HCT116 (cell line): ENCODE measurements at regions not wholly inside any gene's neighbourhood (a gene's known extent, or its start where the extent isn't known, plus 50 kb on each side); places are given as distances from the start of the nearest gene placed in this dataset.

Experiments used
- ATAC-seq: fragments of 200-7000 bp; cut with Tn5 transposase; 2 replicates; pipeline ENCODE4 v1.9.1; 2020; ENCODE audit warnings: mild to moderate bottlenecking, moderate library complexity
- BruUV-seq: library from RNA; stranded (reverse); fragments of 400-500 nt; replicated peaks from 2 replicates; lab custom pipeline; 2021; lab: Mats Ljungman, UMichigan
- CTCF ChIA-PET: fragments of 300-600 bp; sonication (Branson Sonifier 250); formaldehyde crosslinking; loops from one replicate; lab custom pipeline; 2021; ENCODE audit warnings: antibody characterized with exemption; lab: Charles Lee
- POLR2A ChIA-PET: fragments of 300-600, 350-600 bp; sonication (Branson Sonifier 250); formaldehyde crosslinking; loops from one replicate; lab custom pipeline; 2021; ENCODE audit warnings: antibody characterized with exemption; lab: Charles Lee
- RAD21 ChIA-PET, 2 experiments: fragments of 300-600 bp; sonication (Branson Sonifier 250); formaldehyde crosslinking; loops; one replicate each; lab custom pipeline; 2023; ENCODE audit warnings: low total read pairs in 2 of 2; ENCODE audit not compliant: uncharacterized antibody in 2 of 2, unreplicated experiment in 2 of 2, low non-redundant PET in 1 of 2; lab: Charles Lee
- DNase-seq: peaks from one replicate; pipeline ENCODE4 v3.0.0-alpha.2; 2010; ENCODE audit warnings: low read depth, low spot score
- H2AFZ ChIP-seq: fragments of 200-600 bp; shearing (Covaris generic), sonication (generic); 2 replicates; pipeline ENCODE4 v1.6.1; 2017; ENCODE audit warnings: low read depth, mixed run types, mixed read lengths, antibody characterized with exemption, low read length; ENCODE audit not compliant: poor library complexity, severe bottlenecking
- H3K27ac ChIP-seq: 2 replicates; pipeline ENCODE4 v1.5.1; 2012; ENCODE audit warnings: low read depth, low read length
- H3K27me3 ChIP-seq: fragments of 200-600 bp; sonication (generic); 2 replicates; pipeline ENCODE4 v1.6.1; 2016; ENCODE audit warnings: mixed run types, low read length, mixed read lengths; ENCODE audit not compliant: insufficient read depth
- H3K36me3 ChIP-seq, 2 experiments: fragments of 200-500 bp in 1 of 2; fragments of 200-600 bp in 1 of 2; sonication (Bioruptor generic) in 1 of 2; sonication (generic) in 1 of 2; 2 replicates each; pipeline versions ENCODE4 v1.5.1 to v1.6.1; 2014 to 2016; ENCODE audit warnings: low read length in 2 of 2, inconsistent platforms in 1 of 2, mixed read lengths in 1 of 2, mixed run types in 1 of 2; ENCODE audit not compliant: insufficient read depth in 2 of 2, control insufficient read depth in 1 of 2
- H3K4me1 ChIP-seq, 2 experiments: fragments of 200-600 bp in 1 of 2; sonication (generic) in 1 of 2; 2 replicates each; pipeline versions ENCODE4 v1.5.1 to v1.6.1; 2012 to 2017; ENCODE audit warnings: low read length in 2 of 2, inconsistent platforms in 1 of 2, mild to moderate bottlenecking in 1 of 2, mixed read lengths in 1 of 2, mixed run types in 1 of 2, moderate library complexity in 1 of 2; ENCODE audit not compliant: insufficient read depth in 2 of 2, control insufficient read depth in 1 of 2
- H3K4me2 ChIP-seq: fragments of 200-600 bp; sonication (generic); 2 replicates; pipeline ENCODE4 v1.6.1; 2017; ENCODE audit warnings: mixed run types, low read length, mixed read lengths
- H3K4me3 ChIP-seq, 2 experiments: fragments of 200-600 bp in 1 of 2; sonication (generic) in 1 of 2; replicated peaks in 1 of 2; 2 replicates each; pipeline ENCODE4 v1.5.1; 2011 to 2016; ENCODE audit warnings: low read length in 2 of 2, control low read depth in 1 of 2, low read depth in 1 of 2, mild to moderate bottlenecking in 1 of 2, mixed read lengths in 1 of 2, mixed run types in 1 of 2
- H3K79me2 ChIP-seq: fragments of 200-600 bp; sonication (generic); 2 replicates; pipeline ENCODE4 v1.6.1; 2017; ENCODE audit warnings: mild to moderate bottlenecking, mixed run types, low read length, moderate library complexity, mixed read lengths; ENCODE audit not compliant: insufficient read depth
- H3K9ac ChIP-seq: fragments of 200-600 bp; sonication (generic); 2 replicates; pipeline ENCODE4 v1.6.1; 2016; ENCODE audit warnings: low read length, mixed read lengths
- H3K9me2 ChIP-seq: fragments of 200-600 bp; sonication (generic), shearing (Covaris generic); 2 replicates; pipeline ENCODE4 v1.6.1; 2017; ENCODE audit warnings: mixed run types, mild to moderate bottlenecking, moderate library complexity; ENCODE audit not compliant: insufficient read depth
- H3K9me3 ChIP-seq, 2 experiments: fragments of 200-500 bp in 1 of 2; fragments of 200-600 bp in 1 of 2; sonication (Bioruptor generic) in 1 of 2; sonication (generic) in 1 of 2; 2 replicates each; pipeline ENCODE4 v1.6.1; 2014 to 2017; ENCODE audit warnings: low read length in 2 of 2, mixed read lengths in 2 of 2, inconsistent platforms in 1 of 2, low read depth in 1 of 2, mild to moderate bottlenecking in 1 of 2, mixed run types in 1 of 2, moderate library complexity in 1 of 2; ENCODE audit not compliant: control insufficient read depth in 1 of 2, insufficient read depth in 1 of 2
- H4K20me1 ChIP-seq: fragments of 200-600 bp; sonication (generic), shearing (Covaris generic); 2 replicates; pipeline ENCODE4 v1.6.1; 2017; ENCODE audit warnings: mixed run types, mild to moderate bottlenecking, moderate library complexity; ENCODE audit not compliant: insufficient read depth
- EZH2 ChIP-seq: fragments of 200-600 bp; sonication (generic); IDR thresholded peaks from 2 replicates; pipeline ENCODE4 v1.6.1; 2017; ENCODE audit warnings: antibody characterized with exemption, mixed run types
- FOSL1 ChIP-seq: IDR thresholded peaks from 2 replicates; pipeline ENCODE4 v1.6.1; 2012; ENCODE audit warnings: low read depth
- REST ChIP-seq: IDR thresholded peaks from 2 replicates; pipeline ENCODE4 v1.6.1; 2012; ENCODE audit warnings: low read depth
- SP1 ChIP-seq: IDR thresholded peaks from 2 replicates; pipeline ENCODE4 v1.6.1; 2012; ENCODE audit warnings: low read depth
- ZBTB33 ChIP-seq: IDR thresholded peaks from 2 replicates; pipeline ENCODE4 v1.6.1; 2011; ENCODE audit warnings: mild to moderate bottlenecking, low read length, moderate library complexity; ENCODE audit not compliant: insufficient replicate concordance; ENCODE audit errors: extremely low read depth
- intact Hi-C: fragments of 100-400 bp; cut with micrococcal nuclease; formaldehyde crosslinking; loops from 2 replicates; pipeline ENCODE4 v1.10.0; 2022

- H3K4me3 ChIP-seq: no peak overlapping the region
- ATAC-seq (no peak), DNase-seq (no peak)
- H3K27me3 ChIP-seq: no peaks in the 10 kb centered on the region
- H3K9me2 ChIP-seq: no peaks in the 10 kb centered on the region
- H3K9me3 ChIP-seq: peaks cover 3 to 4% of the 10 kb centered on the region in 2 experiments; a peak in 2 of 4 replicates
- TF ChIP-seq ZBTB33 (no peak), SP1 (no peak), REST (no peak), FOSL1 (no peak), EZH2 (no peak)
- no peak overlapping the region for H2AFZ ChIP-seq
- H4K20me1 ChIP-seq: no peaks in the 10 kb centered on the region
- no peaks in the 10 kb centered on the region for H3K4me1 ChIP-seq
- intact Hi-C loops: no loop called here
- ChIA-PET POLR2A (no interaction called here), CTCF (no interaction called here), RAD21 (no interaction called here)
- H3K9ac ChIP-seq: no peak overlapping the region
- no peaks in the 10 kb centered on the region for H3K79me2 ChIP-seq
- H3K36me3 ChIP-seq: no peaks in the 10 kb centered on the region
- H3K27ac ChIP-seq: no peak overlapping the region
- no TSS peak for BruUV-seq
- H3K4me2 ChIP-seq: no peak overlapping the region
Measured at GRCh38 chr16:59148769-59149155, 414.6 kb upstream of the GOT2 start.
